K562 (cell line): ENCODE measurements at regions not wholly inside any gene's neighbourhood (a gene's known extent, or its start where the extent isn't known, plus 50 kb on each side); places are given as distances from the start of the nearest gene placed in this dataset.

ENCODE experiments used
- ATAC-seq: fragments of 200-7000 bp; cut with Tn5 transposase; 3 replicates; pipeline ENCODE4 v1.9.1; 2020; ENCODE audit warnings: moderate library complexity
- BruUV-seq: library from RNA; stranded (reverse); fragments of 400-500 nt; replicated peaks from 2 replicates; lab custom pipeline; 2021; lab: Mats Ljungman, UMichigan
- CTCF ChIA-PET: fragments of 300-600 bp; formaldehyde crosslinking; extraction: SDS; loops from one replicate; lab custom pipeline; 2021; ENCODE audit warnings: low intra/inter-chr PET ratio; lab: Yijun Ruan, JAX
- POLR2A ChIA-PET: fragments of 300-600, 350-650 bp; sonication (Branson Sonifier 250); formaldehyde crosslinking; extraction: SDS; loops from one replicate; lab custom pipeline; 2021; ENCODE audit warnings: antibody characterized with exemption, inconsistent platforms; lab: Yijun Ruan, JAX
- DNase-seq, 4 experiments: peaks; one replicate each; pipeline versions ENCODE4 v3.0.0 to v3.0.0-alpha.2; 2011 to 2018; ENCODE audit warnings: low spot score in 3 of 4, mixed read lengths in 3 of 4; ENCODE audit errors: extremely low read depth in 1 of 4
- FAIRE-seq: peaks from 2 replicates; lab custom pipeline; 2011; peaks lifted over from hg19 to GRCh38; lab: Jason Lieb, UNC
- H2AFZ ChIP-seq: 2 replicates; pipeline ENCODE4 v1.6.0; 2011; ENCODE audit warnings: low read depth, low read length, control low read depth, inconsistent platforms
- H3K27ac ChIP-seq: fragments of 200-600 bp; 3 replicates; pipeline ENCODE4 v1.8.0; 2011; ENCODE audit warnings: low read depth, mild to moderate bottlenecking, control low read depth, inconsistent platforms, low read length, moderate library complexity, mixed read lengths; ENCODE audit errors: extremely low read depth
- H3K27me3 ChIP-seq, 2 experiments: fragments of 300-600 bp in 1 of 2; 2 replicates in 1 of 2; 3 replicates in 1 of 2; pipeline versions ENCODE4 v1.6.0 to v1.8.0; 2011; ENCODE audit warnings: inconsistent platforms in 2 of 2, low read length in 2 of 2, mild to moderate bottlenecking in 1 of 2, mixed read lengths in 1 of 2, moderate library complexity in 1 of 2; ENCODE audit not compliant: control insufficient read depth in 2 of 2, insufficient read depth in 2 of 2
- H3K36me3 ChIP-seq: fragments of 300-600 bp; 3 replicates; pipeline ENCODE4 v1.8.0; 2011; ENCODE audit warnings: mild to moderate bottlenecking, low read length, inconsistent platforms; ENCODE audit not compliant: control insufficient read depth, insufficient read depth
- H3K4me1 ChIP-seq, 2 experiments: fragments of 200-600 bp in 1 of 2; replicated peaks in 1 of 2; 2 replicates in 1 of 2; 3 replicates in 1 of 2; pipeline versions ENCODE4 v1.5.1 to v1.8.0; 2011; ENCODE audit warnings: inconsistent platforms in 2 of 2, low read length in 2 of 2, mild to moderate bottlenecking in 1 of 2, mixed read lengths in 1 of 2, moderate library complexity in 1 of 2; ENCODE audit not compliant: control insufficient read depth in 2 of 2, insufficient read depth in 2 of 2
- H3K4me2 ChIP-seq: 2 replicates; pipeline ENCODE4 v1.6.1; 2011; ENCODE audit warnings: low read length, control low read depth, inconsistent platforms, mixed read lengths; ENCODE audit not compliant: insufficient read depth
- H3K4me3 ChIP-seq: fragments of 200-600 bp; sonication (generic), shearing (Covaris generic); 2 replicates; pipeline ENCODE4 v1.5.1; 2016; ENCODE audit warnings: control low read depth, inconsistent platforms
- H3K79me2 ChIP-seq: fragments of 200-600 bp; 3 replicates; pipeline ENCODE4 v1.8.0; 2011; ENCODE audit warnings: low read length, inconsistent platforms; ENCODE audit not compliant: control insufficient read depth, insufficient read depth
- H3K9ac ChIP-seq, 2 experiments: 2 replicates each; pipeline versions ENCODE4 v1.6.0 to v1.6.1; 2011; ENCODE audit warnings: low read depth in 2 of 2, low read length in 2 of 2, control low read depth in 1 of 2, inconsistent platforms in 1 of 2, mild to moderate bottlenecking in 1 of 2, mixed read lengths in 1 of 2; ENCODE audit not compliant: insufficient read depth in 1 of 2
- H3K9me1 ChIP-seq: one replicate; pipeline ENCODE4 v1.6.0; 2011; ENCODE audit warnings: inconsistent platforms, mild to moderate bottlenecking, low read length, moderate library complexity; ENCODE audit not compliant: control insufficient read depth, insufficient read depth
- H3K9me3 ChIP-seq: replicated peaks from 2 replicates; pipeline ENCODE4 v1.5.1; 2011; ENCODE audit warnings: low read depth, low read length, inconsistent platforms; ENCODE audit not compliant: control insufficient read depth, insufficient read depth
- H4K20me1 ChIP-seq: replicated peaks from 2 replicates; pipeline ENCODE4 v1.6.1; 2011; ENCODE audit warnings: low read length, inconsistent platforms, mixed read lengths; ENCODE audit not compliant: control insufficient read depth, insufficient read depth
- ASH1L ChIP-seq: fragments of 450-650 bp; IDR thresholded peaks from 2 replicates; pipeline ENCODE4 v1.6.1; 2018; ENCODE audit warnings: borderline replicate concordance, mild to moderate bottlenecking, low read depth; ENCODE audit not compliant: partially characterized antibody
- GATAD2A ChIP-seq: fragments of 450-650 bp; IDR thresholded peaks from 2 replicates; pipeline ENCODE4 v1.6.1; 2017
- HMGN3 ChIP-seq: IDR thresholded peaks from 2 replicates; pipeline ENCODE4 v1.6.1; 2011; ENCODE audit warnings: borderline replicate concordance, low read depth, mild to moderate bottlenecking, mixed read lengths, low read length; ENCODE audit not compliant: insufficient read length; ENCODE audit errors: extremely low read depth
- NFIX ChIP-seq: fragments of 250-450 bp; sonication (Bioruptor Pico); IDR thresholded peaks from 2 replicates; pipeline ENCODE4 v1.4.0; 2020; ENCODE audit warnings: low read depth, mild to moderate bottlenecking, moderate library complexity
- SETDB1 ChIP-seq: IDR thresholded peaks from one replicate; pipeline ENCODE4 v1.6.1; 2012; ENCODE audit warnings: low read length, control low read depth, inconsistent platforms
- SIN3A ChIP-seq, 2 experiments: fragments of 150-350 bp in 1 of 2; IDR thresholded peaks; 2 replicates each; pipeline ENCODE4 v1.6.1; 2011 to 2016; ENCODE audit warnings: borderline replicate concordance in 2 of 2, low read depth in 2 of 2, low read length in 2 of 2, mild to moderate bottlenecking in 2 of 2, moderate library complexity in 2 of 2; ENCODE audit not compliant: control insufficient read depth in 1 of 2
- TCF7 ChIP-seq: sonication (generic); IDR thresholded peaks from 2 replicates; pipeline ENCODE4 v1.6.1; 2016; ENCODE audit warnings: antibody characterized with exemption, borderline replicate concordance
- XRCC4 ChIP-seq: IDR thresholded peaks from one replicate; pipeline ENCODE4 v1.6.1; 2011; ENCODE audit not compliant: insufficient read depth, insufficient read length; ENCODE audit errors: extremely low read depth
- WGBS: fragments of 100-300 bp; shearing (Covaris generic); methylation state at CpG from one replicate; pipeline ENCODE4 v1.1.6; 2016; ENCODE audit warnings: low coverage, mixed read lengths; ENCODE audit not compliant: insufficient coverage; ENCODE audit errors: missing lambda C conversion rate; 5-methylcytosine and 5-hydroxymethylcytosine counted together
- in situ Hi-C: fragments of 300-500 bp; cut with MboI; formaldehyde crosslinking; loops from 4 replicates; pipeline ENCODE4 v1.15.0; 2018; ENCODE audit warnings: inconsistent platforms, mixed read lengths
- intact Hi-C: fragments of 100-400 bp; cut with micrococcal nuclease; formaldehyde crosslinking; loops from 2 replicates; pipeline ENCODE4 v1.14.2; 2022
- TF ChIP-seq, protein P1 (sequence below): fragments of 450-650 bp; conservative IDR thresholded peaks from 2 replicates; pipeline ENCODE4 v1.6.1; 2016; ENCODE audit warnings: missing genetic modification characterization, low read depth, mild to moderate bottlenecking, missing compliant biosample characterization, moderate library complexity
- TF ChIP-seq, protein P2 (sequence below): sonication (generic); formaldehyde crosslinking; IDR thresholded peaks from 2 replicates; pipeline ENCODE4 v1.8.0; 2022; ENCODE audit warnings: missing genetic modification reagents, mild to moderate bottlenecking, borderline replicate concordance
- TF ChIP-seq, protein P3 (sequence below): fragments of 200-800 bp; sonication (Bioruptor generic); IDR thresholded peaks from 2 replicates; pipeline ENCODE4 v1.6.1; 2017; ENCODE audit warnings: missing genetic modification characterization, missing compliant biosample characterization

DNA sequence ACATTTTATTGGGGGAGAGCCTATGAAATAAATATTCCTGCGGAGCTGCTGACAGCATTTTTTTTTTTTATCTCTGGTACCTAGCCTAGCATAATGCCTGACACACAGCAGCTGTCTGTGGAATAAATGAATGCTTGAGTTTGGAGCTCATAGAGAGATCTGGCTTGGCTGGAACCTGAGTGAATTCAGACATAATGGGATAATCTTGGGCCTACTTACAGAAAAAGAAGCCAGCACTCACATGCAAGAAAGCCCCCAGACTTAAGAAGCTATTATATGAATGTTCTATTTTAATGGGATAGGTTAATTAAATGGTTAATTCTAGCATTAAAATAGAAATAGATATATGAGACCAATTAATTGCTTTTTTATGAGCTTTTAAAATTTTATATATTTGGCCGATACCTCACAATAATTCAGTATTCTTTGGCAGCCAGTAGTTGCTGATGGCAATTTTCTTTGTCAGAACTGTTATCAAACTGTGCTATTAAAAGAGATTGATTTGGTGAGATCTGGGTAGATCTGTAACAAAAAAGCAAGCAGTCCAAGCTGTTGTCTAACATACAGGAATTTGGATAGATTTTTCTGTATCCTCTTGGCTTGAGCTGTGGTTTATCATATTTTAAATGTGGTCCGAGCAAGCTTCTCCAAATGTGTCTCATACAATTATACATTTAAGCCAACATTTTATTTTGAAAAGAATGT, 654.2 kb downstream of the PCDH7 start (continued):
- TF ChIP-seq XRCC4: no peak
- no peak for TF ChIP-seq NFIX

DNA sequence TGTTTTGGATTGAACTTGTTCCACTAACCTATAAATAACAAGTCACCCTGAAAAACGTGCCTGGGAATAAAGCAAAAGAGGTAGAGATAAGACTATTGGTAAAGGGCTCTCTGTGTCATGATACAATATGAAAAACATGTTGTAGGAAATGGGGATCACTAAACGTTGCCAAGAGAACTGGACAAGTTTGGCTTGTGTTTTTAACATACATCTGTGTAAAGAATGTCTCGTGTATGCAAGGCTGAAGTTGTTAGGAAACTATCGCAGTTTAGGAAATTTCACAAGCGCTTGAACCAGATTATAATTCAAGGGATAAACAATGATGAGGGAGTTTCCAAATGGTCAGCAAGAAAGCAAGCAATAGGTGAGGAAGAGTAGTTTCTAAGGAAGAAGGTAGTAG, 655.8 kb downstream of the PCDH7 start:
- Histone ChIP-seq H4K20me1 (no peaks in the 10 kb centered on the region), H3K9me3 (no peaks in the 10 kb centered on the region), H3K79me2 (no peaks in the 10 kb centered on the region)
- CTCF ChIA-PET: no interaction called here
- no TSS peak for BruUV-seq
- intact Hi-C loops: no loop called here
- ATAC-seq: no peak
- no peak for TF ChIP-seq GATAD2A
- TF ChIP-seq TCF7: no peak
- TF ChIP-seq, protein P1, sequence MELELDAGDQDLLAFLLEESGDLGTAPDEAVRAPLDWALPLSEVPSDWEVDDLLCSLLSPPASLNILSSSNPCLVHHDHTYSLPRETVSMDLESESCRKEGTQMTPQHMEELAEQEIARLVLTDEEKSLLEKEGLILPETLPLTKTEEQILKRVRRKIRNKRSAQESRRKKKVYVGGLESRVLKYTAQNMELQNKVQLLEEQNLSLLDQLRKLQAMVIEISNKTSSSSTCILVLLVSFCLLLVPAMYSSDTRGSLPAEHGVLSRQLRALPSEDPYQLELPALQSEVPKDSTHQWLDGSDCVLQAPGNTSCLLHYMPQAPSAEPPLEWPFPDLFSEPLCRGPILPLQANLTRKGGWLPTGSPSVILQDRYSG (tag): no peak
- TF ChIP-seq SIN3A (IDR thresholded peaks at IDR 0.05; ENCODE audit: borderline replicate concordance in 2 of 2, control insufficient read depth in 1 of 2, low read depth in 2 of 2, low read length in 2 of 2): no peak
- TF ChIP-seq, protein P2, sequence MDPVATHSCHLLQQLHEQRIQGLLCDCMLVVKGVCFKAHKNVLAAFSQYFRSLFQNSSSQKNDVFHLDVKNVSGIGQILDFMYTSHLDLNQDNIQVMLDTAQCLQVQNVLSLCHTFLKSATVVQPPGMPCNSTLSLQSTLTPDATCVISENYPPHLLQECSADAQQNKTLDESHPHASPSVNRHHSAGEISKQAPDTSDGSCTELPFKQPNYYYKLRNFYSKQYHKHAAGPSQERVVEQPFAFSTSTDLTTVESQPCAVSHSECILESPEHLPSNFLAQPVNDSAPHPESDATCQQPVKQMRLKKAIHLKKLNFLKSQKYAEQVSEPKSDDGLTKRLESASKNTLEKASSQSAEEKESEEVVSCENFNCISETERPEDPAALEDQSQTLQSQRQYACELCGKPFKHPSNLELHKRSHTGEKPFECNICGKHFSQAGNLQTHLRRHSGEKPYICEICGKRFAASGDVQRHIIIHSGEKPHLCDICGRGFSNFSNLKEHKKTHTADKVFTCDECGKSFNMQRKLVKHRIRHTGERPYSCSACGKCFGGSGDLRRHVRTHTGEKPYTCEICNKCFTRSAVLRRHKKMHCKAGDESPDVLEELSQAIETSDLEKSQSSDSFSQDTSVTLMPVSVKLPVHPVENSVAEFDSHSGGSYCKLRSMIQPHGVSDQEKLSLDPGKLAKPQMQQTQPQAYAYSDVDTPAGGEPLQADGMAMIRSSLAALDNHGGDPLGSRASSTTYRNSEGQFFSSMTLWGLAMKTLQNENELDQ (CRISPR knock-in tag): no peak
- TF ChIP-seq HMGN3: no peak
- TF ChIP-seq ASH1L: no peak
- TF ChIP-seq, protein P3, sequence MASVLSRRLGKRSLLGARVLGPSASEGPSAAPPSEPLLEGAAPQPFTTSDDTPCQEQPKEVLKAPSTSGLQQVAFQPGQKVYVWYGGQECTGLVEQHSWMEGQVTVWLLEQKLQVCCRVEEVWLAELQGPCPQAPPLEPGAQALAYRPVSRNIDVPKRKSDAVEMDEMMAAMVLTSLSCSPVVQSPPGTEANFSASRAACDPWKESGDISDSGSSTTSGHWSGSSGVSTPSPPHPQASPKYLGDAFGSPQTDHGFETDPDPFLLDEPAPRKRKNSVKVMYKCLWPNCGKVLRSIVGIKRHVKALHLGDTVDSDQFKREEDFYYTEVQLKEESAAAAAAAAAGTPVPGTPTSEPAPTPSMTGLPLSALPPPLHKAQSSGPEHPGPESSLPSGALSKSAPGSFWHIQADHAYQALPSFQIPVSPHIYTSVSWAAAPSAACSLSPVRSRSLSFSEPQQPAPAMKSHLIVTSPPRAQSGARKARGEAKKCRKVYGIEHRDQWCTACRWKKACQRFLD (CRISPR knock-in tag): no peak
- no peak for TF ChIP-seq SETDB1
- TF ChIP-seq, all 486 proteins: peak for 0
- Histone ChIP-seq H3K4me3 (no peak overlapping the region), H3K9ac (no peak overlapping the region), H3K4me2 (no peak overlapping the region), H3K36me3 (no peaks in the 10 kb centered on the region), H2AFZ (no peak overlapping the region), H3K27me3 (no peaks in the 10 kb centered on the region), H3K27ac (no peak overlapping the region), H3K4me1 (no peaks in the 10 kb centered on the region), H3K9me1 (no peaks in the 10 kb centered on the region)
- FAIRE-seq: no peak
- no peak for DNase-seq
- 1% methylated on average over 5 of the region's 5 CpGs for WGBS
- POLR2A ChIA-PET: no interaction called here
- in situ Hi-C loops: no loop called here
